AG04450 (cell line): ENCODE measurements at regions not wholly inside any gene's neighbourhood (a gene's known extent, or its start where the extent isn't known, plus 50 kb on each side); places are given as distances from the start of the nearest gene placed in this dataset.

Source experiments
- CTCF ChIA-PET: fragments of 300-600, 350-600 bp; formaldehyde crosslinking; extraction: SDS; loops from one replicate; lab custom pipeline; 2022; ENCODE audit warnings: antibody characterized with exemption, inconsistent platforms; lab: Charles Lee
- POLR2A ChIA-PET: fragments of 350-600 bp; formaldehyde crosslinking; extraction: SDS; loops from one replicate; lab custom pipeline; 2021; ENCODE audit warnings: antibody characterized with exemption, inconsistent platforms; lab: Yijun Ruan, JAX
- DNase-seq: peaks from one replicate; pipeline ENCODE4 v3.0.0-alpha.2; 2011; ENCODE audit warnings: low read depth, low spot score
- H3K27ac ChIP-seq: one replicate; pipeline ENCODE4 v1.5.1; 2012; ENCODE audit warnings: low read depth, low read length, control low read depth
- H3K27me3 ChIP-seq: one replicate; pipeline ENCODE4 v1.6.0; 2012; ENCODE audit warnings: low read length; ENCODE audit not compliant: control insufficient read depth, insufficient read depth
- H3K4me3 ChIP-seq: 2 replicates; pipeline ENCODE4 v1.5.1; 2011; ENCODE audit warnings: mild to moderate bottlenecking, low read depth, low read length, control low read depth
- H3K9me3 ChIP-seq: 2 replicates; pipeline ENCODE4 v1.5.1; 2012; ENCODE audit warnings: low read length; ENCODE audit not compliant: control insufficient read depth, insufficient read depth
- TF ChIP-seq, protein P1 (sequence below): IDR thresholded peaks from 2 replicates; pipeline ENCODE4 v1.5.1; 2011; ENCODE audit warnings: low read depth, low read length, control low read depth, inconsistent platforms

DNA sequence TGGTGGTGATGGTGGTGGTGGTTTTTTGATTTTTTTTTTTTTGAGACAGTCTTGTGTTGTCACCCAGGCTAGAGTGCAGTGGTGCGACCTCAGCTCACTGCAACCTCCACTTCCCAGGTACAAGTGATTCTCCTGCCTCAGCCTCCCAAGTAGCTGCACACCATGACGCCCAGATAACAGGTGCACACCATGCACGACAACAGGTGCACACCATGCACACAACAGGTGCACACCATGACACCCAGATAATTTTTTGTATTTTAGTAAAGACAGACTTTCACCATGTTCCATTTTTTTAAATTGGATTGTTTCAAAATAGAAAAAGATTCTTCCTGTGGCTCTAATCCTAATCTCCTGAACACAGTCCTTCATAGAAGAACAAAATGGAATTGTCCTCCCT lies 257.9 kb downstream of the ALDH8A1 start:
- ChIA-PET CTCF (no interaction called here), POLR2A (interaction anchor here (0.7 kb wide), 1 partner anchor 526 kb away, joined by 5 read pairs; no protein-coding TSS in a partner anchor)
- TF ChIP-seq, protein P1, sequence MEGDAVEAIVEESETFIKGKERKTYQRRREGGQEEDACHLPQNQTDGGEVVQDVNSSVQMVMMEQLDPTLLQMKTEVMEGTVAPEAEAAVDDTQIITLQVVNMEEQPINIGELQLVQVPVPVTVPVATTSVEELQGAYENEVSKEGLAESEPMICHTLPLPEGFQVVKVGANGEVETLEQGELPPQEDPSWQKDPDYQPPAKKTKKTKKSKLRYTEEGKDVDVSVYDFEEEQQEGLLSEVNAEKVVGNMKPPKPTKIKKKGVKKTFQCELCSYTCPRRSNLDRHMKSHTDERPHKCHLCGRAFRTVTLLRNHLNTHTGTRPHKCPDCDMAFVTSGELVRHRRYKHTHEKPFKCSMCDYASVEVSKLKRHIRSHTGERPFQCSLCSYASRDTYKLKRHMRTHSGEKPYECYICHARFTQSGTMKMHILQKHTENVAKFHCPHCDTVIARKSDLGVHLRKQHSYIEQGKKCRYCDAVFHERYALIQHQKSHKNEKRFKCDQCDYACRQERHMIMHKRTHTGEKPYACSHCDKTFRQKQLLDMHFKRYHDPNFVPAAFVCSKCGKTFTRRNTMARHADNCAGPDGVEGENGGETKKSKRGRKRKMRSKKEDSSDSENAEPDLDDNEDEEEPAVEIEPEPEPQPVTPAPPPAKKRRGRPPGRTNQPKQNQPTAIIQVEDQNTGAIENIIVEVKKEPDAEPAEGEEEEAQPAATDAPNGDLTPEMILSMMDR: no peak
- H3K4me3 ChIP-seq: no peak overlapping the region
- no peak overlapping the region for H3K27ac ChIP-seq
- H3K9me3 ChIP-seq: no peaks in the 10 kb centered on the region
- H3K27me3 ChIP-seq: no peaks in the 10 kb centered on the region
- DNase-seq: no peak

DNA sequence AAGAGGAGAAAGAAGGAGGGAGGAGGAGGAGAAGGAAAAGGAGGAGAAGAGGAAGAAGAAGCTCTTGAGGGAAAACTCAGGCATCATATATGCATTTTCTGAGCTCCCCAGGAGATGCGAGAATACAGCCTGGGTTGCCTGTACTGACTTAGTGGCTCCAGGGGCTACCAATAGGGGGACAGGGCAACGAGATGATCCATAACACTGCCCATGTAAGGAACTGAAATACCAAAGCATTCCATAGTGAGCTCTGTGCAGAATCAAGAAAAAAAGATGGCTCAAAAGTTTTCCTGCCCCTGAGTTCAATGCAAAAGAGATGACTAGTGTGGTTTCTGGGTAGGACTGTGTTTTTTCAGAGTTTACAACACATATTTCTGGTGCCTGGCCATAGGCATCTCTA lies 258.7 kb downstream of the ALDH8A1 start:
- DNase-seq: no peak
- ChIA-PET POLR2A (no interaction called here), CTCF (no interaction called here)
- H3K27me3 ChIP-seq: no peaks in the 10 kb centered on the region
- H3K9me3 ChIP-seq: no peaks in the 10 kb centered on the region
- TF ChIP-seq, protein P1: no peak
- no peak overlapping the region for H3K27ac ChIP-seq
- no peak overlapping the region for H3K4me3 ChIP-seq

DNA sequence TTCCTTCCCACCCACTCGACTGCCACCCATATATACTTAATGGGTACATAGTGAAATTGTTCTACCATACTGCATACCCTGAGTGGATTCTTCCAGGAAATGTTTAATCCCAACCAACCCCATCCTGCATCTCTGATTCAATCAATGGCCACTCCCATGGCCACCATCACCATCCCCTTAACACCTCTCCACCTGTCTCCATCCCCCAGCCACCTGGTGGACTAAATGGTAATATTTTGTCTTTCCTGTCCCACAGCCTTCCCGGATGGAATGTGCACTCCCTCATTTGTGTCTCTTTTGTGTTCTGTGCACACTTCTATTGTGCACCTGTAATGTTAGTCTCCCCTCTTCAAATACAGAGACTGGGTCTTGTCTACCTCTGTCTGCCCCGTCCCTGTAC lies 259.9 kb downstream of the ALDH8A1 start:
- no peaks in the 10 kb centered on the region for H3K27me3 ChIP-seq
- POLR2A ChIA-PET: no interaction called here
- no peak for DNase-seq
- no peak overlapping the region for H3K27ac ChIP-seq
- no peaks in the 10 kb centered on the region for H3K9me3 ChIP-seq
- TF ChIP-seq, protein P1: no peak
- no peak overlapping the region for H3K4me3 ChIP-seq
- CTCF ChIA-PET: no interaction called here

DNA sequence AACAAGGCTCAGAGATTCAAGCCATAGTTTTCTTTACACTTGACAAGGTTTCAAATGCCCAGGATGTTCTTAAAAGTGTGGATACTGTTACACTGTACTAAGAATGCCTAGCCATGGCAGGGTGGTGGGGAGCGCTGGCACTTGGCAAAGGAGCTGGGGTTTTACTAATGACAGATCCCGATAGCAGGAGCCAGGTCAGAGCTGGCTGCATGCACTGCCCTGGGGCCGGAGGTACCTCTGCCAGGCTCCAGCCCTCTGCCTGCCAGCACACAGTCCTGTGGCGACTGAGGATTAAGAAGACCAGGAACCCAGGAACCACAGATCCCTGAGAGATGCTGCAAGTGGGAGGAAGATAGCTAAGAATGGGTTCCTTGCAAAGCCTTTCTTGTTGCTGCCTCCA lies 260.3 kb downstream of the ALDH8A1 start:
- CTCF ChIA-PET: no interaction called here
- DNase-seq: no peak
- POLR2A ChIA-PET: no interaction called here
- Histone ChIP-seq H3K9me3 (no peaks in the 10 kb centered on the region), H3K4me3 (no peak overlapping the region), H3K27ac (no peak overlapping the region), H3K27me3 (no peaks in the 10 kb centered on the region)
- TF ChIP-seq, protein P1: no peak

DNA sequence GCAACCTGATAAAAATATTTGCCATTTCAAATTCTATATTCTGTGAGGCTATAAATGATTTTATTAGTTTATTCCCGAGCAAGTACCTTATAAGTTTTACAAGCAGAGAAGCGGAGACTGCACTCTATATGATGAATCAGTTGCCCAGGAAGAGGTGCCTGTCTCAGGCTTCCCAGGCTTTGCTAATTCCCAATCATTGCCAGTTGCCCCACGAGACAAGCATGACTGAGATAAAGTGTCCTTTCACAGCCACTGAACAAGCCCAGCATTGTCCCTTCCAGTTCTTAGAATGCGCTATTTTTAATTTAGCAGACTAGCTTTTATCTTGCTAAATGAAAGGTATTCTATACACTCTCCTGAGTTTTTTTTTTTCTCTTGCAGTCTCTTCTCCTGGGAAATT lies 260.7 kb downstream of the ALDH8A1 start:
- no peak overlapping the region for H3K27ac ChIP-seq
- CTCF ChIA-PET: interaction anchor here (0.7 kb wide), 1 partner anchor 251 kb away, joined by 3 read pairs; no protein-coding TSS in a partner anchor
- H3K9me3 ChIP-seq: no peaks in the 10 kb centered on the region
- TF ChIP-seq, protein P1: no peak
- POLR2A ChIA-PET: no interaction called here
- H3K4me3 ChIP-seq: no peak overlapping the region
- DNase-seq: no peak
- no peaks in the 10 kb centered on the region for H3K27me3 ChIP-seq
